ENCODE measurements at regions not wholly inside any gene's neighbourhood (a gene's known extent, or its start where the extent isn't known, plus 50 kb on each side); places are given as distances from the start of the nearest gene placed in this dataset.
"Not testable (repeated sequence)": the region's sequence is repeated elsewhere in the genome, so short reads cannot be mapped to it uniquely, and the experiment has no call there.

DNA sequence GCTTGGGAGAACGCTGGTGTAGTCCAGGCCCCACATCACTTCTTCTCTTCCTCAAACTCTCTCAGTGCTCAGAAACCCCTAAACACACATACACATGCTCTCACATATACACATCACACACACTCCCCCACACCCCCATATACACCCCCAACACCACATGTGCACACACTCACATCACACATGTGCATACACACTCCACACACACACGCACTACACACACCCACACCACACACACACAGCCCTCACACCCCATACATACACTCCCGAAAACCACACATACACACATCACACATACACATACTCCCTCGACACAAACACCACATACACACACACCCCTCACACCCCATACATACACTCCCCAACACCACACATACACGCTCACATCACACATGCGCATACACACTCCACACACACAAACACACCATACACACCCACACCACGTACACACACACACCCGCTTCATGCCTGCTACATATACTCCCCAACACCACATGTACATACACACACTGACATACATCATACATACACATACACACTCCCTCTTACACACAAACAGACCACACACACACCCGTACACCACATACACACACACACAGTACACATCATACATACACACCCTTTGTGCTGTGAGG lies 110.3 kb upstream of the TMEM170B start:
- no peak for DNase-seq (ENCODE audit: low read depth)

DNA sequence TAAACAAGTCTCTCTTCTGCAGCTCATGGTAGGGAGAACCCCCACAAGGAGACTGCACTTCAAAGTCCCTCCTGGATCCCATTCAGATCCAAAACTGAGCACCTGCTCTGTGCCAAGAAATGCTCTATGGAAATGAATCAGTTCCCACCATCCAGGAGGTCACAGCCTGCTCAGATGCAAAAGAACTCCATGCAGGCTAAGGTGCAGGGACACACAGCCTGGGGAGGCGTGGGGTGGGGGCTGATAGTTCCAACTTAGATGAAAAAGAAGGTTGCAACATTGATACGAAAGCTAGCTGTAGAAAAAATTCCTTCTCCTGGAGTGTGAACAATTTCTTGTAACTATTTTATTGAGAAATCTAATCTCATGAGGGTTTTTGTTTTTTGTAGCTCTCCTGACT lies 111.0 kb upstream of the TMEM170B start:
- peak; percentile 26 for DNase-seq (ENCODE audit: low read depth)

- no peak for DNase-seq (ENCODE audit: low read depth)
Observed at GRCh38 chr6:11425876-11426275, 111.7 kb upstream of the TMEM170B start.

DNA sequence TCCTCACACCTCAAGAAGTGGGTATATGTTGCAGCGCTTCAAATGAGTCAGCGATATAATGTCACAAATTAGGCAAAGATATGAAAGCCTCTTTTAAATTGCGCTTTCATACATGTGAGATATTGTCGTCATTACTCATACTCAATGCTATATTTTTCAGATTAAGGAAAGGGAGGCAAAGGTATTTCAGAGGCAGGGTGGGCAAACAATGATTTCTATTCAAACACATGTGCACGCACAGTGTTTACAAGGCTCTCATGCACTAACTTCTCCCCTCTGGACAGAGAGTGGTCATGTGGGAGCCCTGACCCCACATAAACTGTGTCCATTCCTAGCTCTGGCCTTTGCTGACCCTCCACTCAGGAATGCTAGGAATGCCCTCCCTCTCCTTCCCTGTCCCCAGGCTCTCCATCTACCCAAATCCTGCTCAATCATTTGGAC lies 112.1 kb upstream of the TMEM170B start:
- no peak for DNase-seq (ENCODE audit: low read depth)

DNA sequence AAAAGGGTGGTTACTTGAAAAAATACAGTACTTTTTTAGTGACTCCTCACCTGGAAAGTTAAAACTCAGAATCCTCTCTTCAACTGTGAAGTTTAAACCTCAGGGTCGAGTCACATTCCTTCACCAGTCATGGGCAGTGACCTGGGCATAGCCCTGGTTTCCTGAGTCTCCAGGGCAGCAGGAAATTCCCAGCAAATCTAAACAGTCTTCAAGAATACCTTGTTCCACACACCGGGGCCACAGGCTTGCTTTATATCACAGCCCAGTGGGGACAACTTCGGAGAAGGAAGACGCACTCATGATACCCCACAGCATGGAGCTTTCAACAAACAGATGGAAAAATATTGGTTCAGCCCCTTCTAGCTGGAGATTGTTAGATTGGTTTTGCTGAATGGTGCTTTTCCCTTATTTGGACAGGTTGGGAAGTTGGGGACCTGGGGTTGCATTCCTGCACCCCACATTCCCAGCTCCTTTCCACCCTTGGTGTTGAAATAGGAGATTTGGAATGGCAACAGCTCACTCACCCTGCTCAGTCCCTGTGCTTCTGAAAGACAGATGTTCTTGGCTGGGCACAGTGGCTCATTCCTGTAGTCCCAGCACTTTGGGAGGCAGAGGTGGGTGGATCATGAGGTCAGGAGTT lies 113.0 kb upstream of the TMEM170B start:
- DNase-seq (ENCODE audit: low read depth) = peak; percentile 78

DNA sequence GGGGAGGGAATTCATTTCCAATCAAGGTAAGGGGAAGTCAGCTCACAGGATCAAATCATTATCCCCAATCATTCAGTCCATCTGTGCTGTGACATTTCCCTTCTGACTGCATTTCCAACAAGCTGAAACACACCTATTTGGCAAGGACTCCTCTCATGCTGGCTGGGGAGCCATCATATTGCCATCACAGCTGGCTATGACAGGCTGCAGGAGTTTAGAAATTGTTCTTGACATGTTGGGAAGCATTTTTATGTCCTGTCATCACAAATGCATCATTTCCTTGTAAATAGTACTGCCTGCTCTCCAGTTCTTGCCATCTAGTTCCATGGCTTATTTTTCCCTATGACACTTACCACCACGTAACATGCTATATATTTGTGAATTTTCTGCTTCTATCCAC lies 113.9 kb upstream of the TMEM170B start:
- DNase-seq (ENCODE audit: low read depth) = peak; percentile 15

DNA sequence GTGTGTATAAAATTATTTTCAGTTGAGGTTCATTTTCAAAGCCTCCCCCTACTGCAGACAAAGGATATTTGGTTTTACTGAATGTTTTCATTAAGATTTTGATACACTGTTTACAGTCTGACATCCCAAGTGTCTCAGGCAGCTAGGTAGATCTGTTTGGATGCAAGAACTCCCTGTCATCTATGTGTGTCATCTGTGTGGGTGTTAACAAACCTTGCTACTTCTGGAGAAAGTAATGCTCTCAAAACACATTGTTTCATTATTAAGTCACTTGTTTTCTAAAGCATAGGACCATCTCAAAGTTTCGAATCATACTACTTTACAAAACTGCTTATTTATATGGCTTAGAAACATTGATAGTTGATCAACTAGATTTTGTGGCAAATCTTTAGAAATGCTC lies 114.5 kb upstream of the TMEM170B start:
- no peak for DNase-seq (ENCODE audit: low read depth)

GRCh38 chr6:11419763-11420453 lies 117.6 kb upstream of the TMEM170B start:
- no peak for DNase-seq (ENCODE audit: low read depth)

DNA sequence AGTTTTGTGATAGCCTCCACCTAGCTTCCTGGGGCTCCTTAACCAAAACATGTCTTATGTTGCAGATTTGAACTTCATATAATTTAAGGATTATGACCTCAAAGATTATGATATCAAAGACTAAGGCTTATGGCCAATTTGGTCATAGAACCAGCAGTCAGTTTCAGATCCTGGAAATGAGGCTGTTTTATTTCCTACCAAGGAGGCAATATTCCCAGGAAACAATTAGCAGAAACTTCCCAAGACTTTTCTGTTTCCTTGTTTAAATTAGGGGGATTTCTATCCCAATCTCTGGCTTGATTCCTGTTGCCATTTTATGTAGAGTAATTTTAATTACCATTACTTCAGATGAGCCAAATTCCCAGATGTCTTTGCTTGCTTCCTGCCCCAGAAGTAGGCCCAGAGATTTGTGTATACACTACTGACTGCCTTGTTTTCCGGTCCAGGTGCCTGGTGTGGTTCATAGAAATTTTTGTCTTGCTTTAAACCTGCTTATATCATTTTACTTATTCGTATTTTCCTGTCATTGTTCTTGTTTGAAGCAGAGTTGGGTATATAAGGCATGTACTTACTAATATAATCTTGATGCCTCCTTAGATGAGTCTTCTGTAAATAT lies 119.2 kb upstream of the TMEM170B start:
- no peak for DNase-seq (ENCODE audit: low read depth)

DNA sequence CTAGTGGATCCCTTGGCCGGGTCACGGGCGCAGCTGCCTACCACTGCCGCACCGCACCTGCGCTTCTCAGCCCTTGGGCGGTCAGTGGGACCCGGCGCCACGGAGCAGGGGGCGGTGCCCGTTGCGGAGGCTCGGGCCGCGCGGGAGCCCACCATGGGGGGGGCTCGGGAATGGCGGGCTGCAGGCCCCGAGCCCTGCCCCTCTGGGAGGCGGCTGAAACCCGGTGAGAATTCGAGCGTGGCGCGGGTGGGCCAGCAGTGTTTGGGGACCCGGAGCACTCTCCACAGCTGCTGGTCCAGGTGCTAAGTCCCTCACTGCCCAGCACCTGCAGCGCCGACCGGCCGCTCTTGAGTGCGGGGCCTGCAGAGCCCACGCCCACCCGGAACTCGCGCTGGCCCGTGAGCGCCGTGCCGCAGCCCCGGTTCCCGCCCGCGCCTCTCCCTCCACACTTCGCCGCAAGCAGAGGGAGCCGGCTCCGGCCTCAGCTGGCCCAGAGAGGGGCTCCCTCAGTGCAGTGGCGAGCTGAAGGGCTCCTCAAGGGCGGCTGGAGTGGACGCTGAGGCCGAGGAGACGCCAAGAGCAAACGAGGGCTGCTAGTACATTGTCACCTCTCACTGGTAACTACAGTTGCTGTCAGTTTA lies 120.5 kb upstream of the TMEM170B start:
- no peak for DNase-seq (ENCODE audit: low read depth)

DNA sequence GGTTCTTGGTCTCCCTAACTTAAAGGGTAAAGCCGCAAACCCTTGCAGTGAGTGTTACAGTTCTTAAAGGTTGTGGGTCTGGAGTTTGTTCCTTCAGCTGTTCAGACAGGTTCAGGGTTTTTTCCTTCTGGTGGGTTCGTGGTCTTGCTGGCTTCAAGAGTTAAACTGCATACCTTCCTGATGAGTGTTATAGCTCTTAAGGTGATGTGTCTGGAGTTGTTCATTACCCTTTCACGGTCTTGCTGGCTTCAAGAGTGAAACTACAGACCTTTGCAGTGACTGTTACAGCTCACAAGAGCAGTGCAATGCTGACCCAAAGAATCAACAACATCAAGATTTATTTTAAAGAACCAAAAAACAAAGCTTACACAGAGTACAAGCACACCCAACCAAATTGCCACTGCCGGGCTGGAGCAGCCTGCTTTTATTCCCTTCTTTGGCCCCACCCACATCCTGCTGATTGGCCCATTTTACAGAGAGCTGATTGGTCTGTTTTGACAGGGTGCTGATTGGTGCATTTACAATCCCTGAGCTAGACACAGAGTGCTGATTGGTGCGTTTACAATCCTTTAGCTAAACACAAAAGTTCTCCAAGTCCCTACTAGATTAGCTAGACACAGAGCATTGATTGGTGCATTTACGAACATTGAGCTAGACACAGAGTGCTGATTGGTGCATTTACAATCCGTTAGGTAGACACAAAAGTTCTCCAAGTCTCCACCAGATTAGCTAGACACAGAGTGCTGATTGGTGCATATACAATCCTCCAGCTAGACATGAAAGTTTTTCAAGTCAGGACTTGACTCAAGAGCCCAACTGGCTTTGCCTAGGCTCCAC lies 121.2 kb upstream of the TMEM170B start:
- DNase-seq (ENCODE audit: low read depth) = not testable (repeated sequence)

DNA sequence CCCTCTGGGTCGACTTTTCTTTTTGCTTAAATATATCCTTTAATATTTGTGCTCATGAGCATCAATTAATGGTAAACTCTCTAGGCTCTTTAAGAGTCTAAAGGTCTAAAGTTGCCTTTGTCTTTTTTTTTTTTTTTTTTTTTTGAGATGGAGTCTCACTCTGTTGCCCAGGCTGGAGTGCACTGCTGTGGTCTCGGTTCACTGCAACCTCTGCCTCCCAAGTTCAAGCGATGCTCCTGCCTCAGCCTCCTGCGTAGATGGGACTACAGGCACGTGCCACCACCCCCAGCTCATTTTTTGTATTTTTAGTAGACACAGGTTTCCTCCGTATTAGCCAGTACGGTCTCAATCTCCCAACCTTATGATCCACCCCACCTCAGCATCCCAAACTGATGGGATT lies 122.0 kb upstream of the TMEM170B start:
- DNase-seq (ENCODE audit: low read depth) = no peak

GRCh38 chr6:11414176-11414963 lies 123.2 kb upstream of the TMEM170B start:
- no peak for DNase-seq (ENCODE audit: low read depth)

- no peak for DNase-seq (ENCODE audit: low read depth)
Observed at GRCh38 chr6:11413728-11414127, 123.8 kb upstream of the TMEM170B start.

GRCh38 chr6:11413117-11413687 lies 124.3 kb upstream of the TMEM170B start:
- no peak for DNase-seq (ENCODE audit: low read depth)

DNA sequence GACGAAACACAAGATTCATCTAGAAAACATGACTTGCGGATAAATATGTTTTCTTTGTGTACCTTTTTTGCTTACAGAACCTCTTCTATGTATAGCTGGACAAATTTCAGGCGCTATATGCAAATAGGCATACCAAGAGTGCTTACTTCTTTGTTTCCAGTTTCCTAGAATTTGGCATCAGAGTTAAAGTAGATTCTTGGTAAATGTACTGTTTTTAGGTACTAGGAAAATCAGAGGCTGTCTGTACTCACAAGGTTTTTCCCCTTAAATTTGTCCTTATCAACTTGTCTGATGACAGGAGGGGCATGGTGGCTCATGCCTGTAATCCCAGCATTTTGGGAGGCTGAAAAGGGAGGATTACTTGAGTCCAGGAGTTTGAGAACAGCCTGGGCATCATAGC lies 124.9 kb upstream of the TMEM170B start:
- no peak for DNase-seq (ENCODE audit: low read depth)

DNA sequence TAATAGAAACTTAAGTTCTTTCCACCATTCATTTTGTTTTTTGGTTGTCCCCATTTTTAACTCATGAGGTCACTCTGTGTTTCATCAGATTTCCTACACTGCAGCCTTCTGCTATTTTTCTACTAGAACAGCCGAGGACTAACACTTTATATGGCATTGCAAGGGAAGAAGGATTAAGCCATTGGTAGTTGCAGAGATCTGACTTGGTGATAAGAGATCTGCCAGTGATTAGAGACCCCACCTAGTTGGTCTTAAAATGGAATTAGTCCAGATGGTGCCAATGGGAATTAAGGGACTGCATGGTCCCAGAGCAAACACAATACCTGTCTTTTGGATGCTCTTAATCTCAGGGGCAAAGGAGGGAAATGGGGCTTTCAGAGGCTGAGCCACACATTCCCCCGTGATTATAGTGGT lies 125.5 kb upstream of the TMEM170B start:
- no peak for DNase-seq (ENCODE audit: low read depth)

GRCh38 chr6:11411593-11411992 lies 126.0 kb upstream of the TMEM170B start:
- DNase-seq (ENCODE audit: low read depth) = no peak

GRCh38 chr6:11410539-11411307 lies 126.8 kb upstream of the TMEM170B start:
- DNase-seq (ENCODE audit: low read depth) = no peak
